H1 (cell line): ENCODE measurements at regions not wholly inside any gene's neighbourhood (a gene's known extent, or its start where the extent isn't known, plus 50 kb on each side); places are given as distances from the start of the nearest gene placed in this dataset.
A peak's percentile ranks its signal among the peaks of the same experiment; 100 is the strongest.

ENCODE experiments used
- CTCF ChIA-PET: fragments of 300-600 bp; sonication (Branson Sonifier 250); formaldehyde crosslinking; loops from one replicate; lab custom pipeline; 2021; ENCODE audit not compliant: partially characterized antibody; lab: Charles Lee
- POLR2A ChIA-PET: fragments of 300-600 bp; sonication (Branson Sonifier 250); formaldehyde crosslinking; loops from one replicate; lab custom pipeline; 2021; ENCODE audit warnings: inconsistent platforms; ENCODE audit not compliant: partially characterized antibody; lab: Charles Lee
- DNase-seq, 2 experiments: peaks; one replicate each; pipeline versions ENCODE4 v3.0.0 to v3.0.0-alpha.2; 2010 to 2022; ENCODE audit warnings: low spot score in 2 of 2, low read depth in 1 of 2, mixed read lengths in 1 of 2
- FAIRE-seq: peaks from 2 replicates; lab custom pipeline; 2011; peaks lifted over from hg19 to GRCh38; lab: Jason Lieb, UNC
- H2AFZ ChIP-seq: 2 replicates; pipeline ENCODE4 v1.8.1; 2012; ENCODE audit warnings: low read length, inconsistent platforms
- H2AK5ac ChIP-seq: 2 replicates; pipeline ENCODE4 v1.6.1; 2013; ENCODE audit warnings: low read depth, low read length
- H2BK120ac ChIP-seq: replicated peaks from 2 replicates; pipeline ENCODE3; 2013; ENCODE audit warnings: low read depth, low read length, inconsistent platforms
- H2BK12ac ChIP-seq: 2 replicates; pipeline ENCODE4 v1.6.1; 2013; ENCODE audit warnings: low read depth, low read length
- H2BK15ac ChIP-seq: 2 replicates; pipeline ENCODE4 v1.6.1; 2013; ENCODE audit warnings: low read length
- H2BK20ac ChIP-seq: 2 replicates; pipeline ENCODE4 v1.6.1; 2013; ENCODE audit warnings: low read length
- H2BK5ac ChIP-seq: 2 replicates; pipeline ENCODE4 v1.6.1; 2013; ENCODE audit warnings: low read depth, low read length
- H3K14ac ChIP-seq: 2 replicates; pipeline ENCODE4 v1.6.1; 2013; ENCODE audit warnings: inconsistent platforms; ENCODE audit not compliant: insufficient read length
- H3K18ac ChIP-seq: 2 replicates; pipeline ENCODE4 v1.6.1; 2013; ENCODE audit warnings: low read length; ENCODE audit errors: extremely low read depth
- H3K23ac ChIP-seq: 2 replicates; pipeline ENCODE4 v1.6.1; 2013; ENCODE audit warnings: inconsistent platforms; ENCODE audit not compliant: insufficient read length
- H3K23me2 ChIP-seq: 2 replicates; pipeline ENCODE4 v1.6.1; 2013; ENCODE audit warnings: low read depth, low read length
- H3K27ac ChIP-seq: 2 replicates; pipeline ENCODE4 v1.6.1; 2011; ENCODE audit warnings: low read depth, low read length, inconsistent platforms
- H3K27me3 ChIP-seq, 4 experiments: replicated peaks in 1 of 4; 1 replicate in 1 of 4; 2 replicates in 3 of 4; pipeline versions ENCODE4 v1.6.1 to v1.8.1; 2011 to 2013; ENCODE audit warnings: low read length in 3 of 4, mild to moderate bottlenecking in 3 of 4, inconsistent platforms in 2 of 4, mixed read lengths in 2 of 4, moderate library complexity in 1 of 4; ENCODE audit not compliant: control insufficient read depth in 3 of 4, insufficient read depth in 3 of 4; ENCODE audit errors: extremely low read depth in 1 of 4
- H3K36me3 ChIP-seq, 4 experiments: 2 replicates each; pipeline versions ENCODE4 v1.6.1 to v1.8.1; 2011 to 2013; ENCODE audit warnings: mild to moderate bottlenecking in 4 of 4, low read length in 3 of 4, moderate library complexity in 2 of 4, control low read depth in 1 of 4, inconsistent platforms in 1 of 4; ENCODE audit not compliant: insufficient read depth in 4 of 4, control insufficient read depth in 2 of 4
- H3K4ac ChIP-seq: replicated peaks from 2 replicates; pipeline ENCODE3; 2013; ENCODE audit warnings: low read length, low read depth, mixed read lengths, inconsistent platforms; ENCODE audit not compliant: insufficient read length
- H3K4me1 ChIP-seq, 4 experiments: replicated peaks in 1 of 4; 1 replicate in 1 of 4; 2 replicates in 3 of 4; pipeline versions ENCODE4 v1.6.1 to v1.8.1; 2011 to 2013; ENCODE audit warnings: low read length in 3 of 4, inconsistent platforms in 2 of 4, mixed read lengths in 1 of 4; ENCODE audit not compliant: insufficient read depth in 4 of 4, control insufficient read depth in 3 of 4
- H3K4me2 ChIP-seq, 2 experiments: 2 replicates each; pipeline versions ENCODE4 v1.6.1 to v1.8.1; 2011 to 2013; ENCODE audit warnings: low read depth in 2 of 2, low read length in 2 of 2, control low read depth in 1 of 2, inconsistent platforms in 1 of 2, mild to moderate bottlenecking in 1 of 2; ENCODE audit not compliant: insufficient read depth in 1 of 2
- H3K4me3 ChIP-seq, 4 experiments: fragments of 200-600, 300-600 bp in 1 of 4; sonication (generic), shearing (Covaris generic), sonication (Bioruptor Twin) in 1 of 4; 2 replicates each; pipeline versions ENCODE4 v1.5.1 to v1.8.1; 2011 to 2016; ENCODE audit warnings: low read length in 4 of 4, low read depth in 3 of 4, control low read depth in 2 of 4, inconsistent platforms in 2 of 4, mild to moderate bottlenecking in 2 of 4, mixed read lengths in 1 of 4, moderate library complexity in 1 of 4; ENCODE audit not compliant: insufficient read depth in 2 of 4; ENCODE audit errors: extremely low read depth in 1 of 4
- H3K56ac ChIP-seq: replicated peaks from 2 replicates; pipeline ENCODE3; 2013; ENCODE audit warnings: low read depth, mild to moderate bottlenecking, mixed read lengths, low read length, inconsistent platforms; ENCODE audit not compliant: insufficient read length
- H3K79me1 ChIP-seq: 2 replicates; pipeline ENCODE4 v1.6.1; 2013; ENCODE audit warnings: low read depth, low read length, control low read depth
- H3K79me2 ChIP-seq, 2 experiments: 2 replicates each; pipeline versions ENCODE4 v1.6.1 to v1.8.1; 2012 to 2013; ENCODE audit warnings: low read length in 2 of 2, mild to moderate bottlenecking in 2 of 2, inconsistent platforms in 1 of 2; ENCODE audit not compliant: insufficient read depth in 2 of 2, control insufficient read depth in 1 of 2
- H3K9ac ChIP-seq, 4 experiments: replicated peaks in 1 of 4; 1 replicate in 1 of 4; 2 replicates in 3 of 4; pipeline versions ENCODE4 v1.6.1 to v1.8.1; 2011 to 2013; ENCODE audit warnings: low read depth in 3 of 4, low read length in 3 of 4, control low read depth in 2 of 4, mild to moderate bottlenecking in 2 of 4, moderate library complexity in 2 of 4, inconsistent platforms in 1 of 4; ENCODE audit errors: extremely low read depth in 1 of 4
- H3K9me3 ChIP-seq, 2 experiments: 2 replicates each; pipeline versions ENCODE4 v1.6.1 to v1.8.1; 2012 to 2013; ENCODE audit warnings: mild to moderate bottlenecking in 2 of 2, moderate library complexity in 2 of 2, control low read depth in 1 of 2, inconsistent platforms in 1 of 2, low read depth in 1 of 2, low read length in 1 of 2, mixed read lengths in 1 of 2; ENCODE audit not compliant: insufficient read depth in 2 of 2
- H4K20me1 ChIP-seq, 2 experiments: replicated peaks in 1 of 2; 2 replicates each; pipeline versions ENCODE3 to v1.8.1; 2011 to 2013; ENCODE audit warnings: inconsistent platforms in 2 of 2, low read length in 2 of 2, mild to moderate bottlenecking in 1 of 2; ENCODE audit not compliant: insufficient read depth in 2 of 2, control insufficient read depth in 1 of 2
- H4K5ac ChIP-seq: 2 replicates; pipeline ENCODE4 v1.6.1; 2013; ENCODE audit warnings: low read length, low read depth, mixed read lengths, inconsistent platforms; ENCODE audit not compliant: insufficient read length
- H4K8ac ChIP-seq: 2 replicates; pipeline ENCODE4 v1.8.0; 2013; ENCODE audit warnings: mild to moderate bottlenecking, moderate library complexity, low read length, inconsistent platforms; ENCODE audit not compliant: insufficient read depth; ENCODE audit errors: extremely low read depth
- H4K91ac ChIP-seq: replicated peaks from 2 replicates; pipeline ENCODE3; 2013; ENCODE audit warnings: low read length, mixed read lengths, inconsistent platforms; ENCODE audit not compliant: insufficient read length
- BRCA1 ChIP-seq: IDR thresholded peaks from 2 replicates; pipeline ENCODE4 v1.6.1; 2012; ENCODE audit warnings: low read depth, low read length, improper control_type of control experiment
- EP300 ChIP-seq, 2 experiments: IDR thresholded peaks; 1 replicate in 1 of 2; 2 replicates in 1 of 2; pipeline ENCODE4 v1.6.1; 2011 to 2012; ENCODE audit warnings: low read depth in 2 of 2, low read length in 2 of 2, mild to moderate bottlenecking in 2 of 2, borderline replicate concordance in 1 of 2, inconsistent platforms in 1 of 2, moderate library complexity in 1 of 2
- GABPA ChIP-seq: IDR thresholded peaks from 2 replicates; pipeline ENCODE4 v1.6.1; 2011; ENCODE audit warnings: mild to moderate bottlenecking, low read length, moderate library complexity, borderline replicate concordance; ENCODE audit not compliant: insufficient read depth
- KDM4A ChIP-seq: IDR thresholded peaks from one replicate; pipeline ENCODE4 v1.7.1; 2012; ENCODE audit warnings: low read depth, mild to moderate bottlenecking, moderate library complexity, low read length, inconsistent platforms; ENCODE audit not compliant: severe bottlenecking
- MAFK ChIP-seq: IDR thresholded peaks from 2 replicates; pipeline ENCODE4 v1.6.1; 2012; ENCODE audit warnings: low read depth, mild to moderate bottlenecking, improper control_type of control experiment, low read length
- SRF ChIP-seq: IDR thresholded peaks from 2 replicates; pipeline ENCODE4 v1.6.1; 2011; ENCODE audit warnings: mild to moderate bottlenecking, low read depth, low read length, moderate library complexity
- TEAD4 ChIP-seq: IDR thresholded peaks from 2 replicates; pipeline ENCODE4 v1.6.1; 2012; ENCODE audit warnings: low read depth, low read length, inconsistent platforms, mixed read lengths
- USF2 ChIP-seq: IDR thresholded peaks from 2 replicates; pipeline ENCODE4 v1.6.1; 2011; ENCODE audit warnings: low read length, improper control_type of control experiment
- YY1 ChIP-seq: IDR thresholded peaks from 2 replicates; pipeline ENCODE4 v1.6.1; 2011; ENCODE audit warnings: low read depth, mild to moderate bottlenecking, low read length
- ZNF274 ChIP-seq: IDR thresholded peaks from 2 replicates; pipeline ENCODE4 v1.7.0; 2012; ENCODE audit warnings: low read length, borderline replicate concordance; ENCODE audit errors: extremely low read depth
- WGBS, 2 experiments: shearing (Covaris generic) in 1 of 2; methylation state at CpG; one replicate each; pipeline versions ENCODE4 v1.1.6 to v1.1.7; 2013 to 2015; ENCODE audit warnings: low lambda C conversion rate in 2 of 2, mixed read lengths in 2 of 2, inconsistent platforms in 1 of 2, low coverage in 1 of 2, missing lambda C conversion rate in 1 of 2; ENCODE audit not compliant: insufficient replicate concordance in 2 of 2, insufficient coverage in 1 of 2, insufficient read length in 1 of 2; ENCODE audit errors: extremely low coverage in 1 of 2, missing lambda C conversion rate in 1 of 2; 5-methylcytosine and 5-hydroxymethylcytosine counted together

- H2BK20ac ChIP-seq = 0 out of 2 replicates have a peak overlapping the region, but pooled peaks have one; percentile 62
- H4K5ac ChIP-seq = no peak overlapping the region
- no peak overlapping the region for H3K23ac ChIP-seq
- peaks cover 5 to 97% of the 10 kb centered on the region in 2 experiments for H3K79me2 ChIP-seq
- H3K23me2 ChIP-seq = peaks cover 4% of the 10 kb centered on the region; the same call in 1 of the 2 replicates
- H3K27ac ChIP-seq = no peak overlapping the region
- H3K14ac ChIP-seq = no peak overlapping the region
- no peak overlapping the region for H3K4me3 ChIP-seq
- no peak overlapping the region for H3K4ac ChIP-seq
- H3K4me1 ChIP-seq = peaks cover 7 to 80% (median 57%) of the 10 kb centered on the region in 4 experiments
- ChIA-PET POLR2A (interaction anchor here (0.6 to 1.7 kb wide), 2 partner anchors 18 to 360 kb away, joined by 3 to 4 read pairs; no protein-coding TSS in a partner anchor), CTCF (interaction anchor here (0.7 to 1.6 kb wide), 8 partner anchors 8 to 247 kb away, joined by 3 to 6 read pairs (median 4); no protein-coding TSS in a partner anchor)
- H3K9me3 ChIP-seq = no peaks in the 10 kb centered on the region
- H3K36me3 ChIP-seq = no peaks in the 10 kb centered on the region
- DNase-seq (peak in 1 of 2 experiments; percentile 33), FAIRE-seq (no peak)
- peak overlapping the region; percentile 93; the same call in 1 of the 2 replicates for H2BK12ac ChIP-seq
- no peak overlapping the region for H4K91ac ChIP-seq
- no peaks in the 10 kb centered on the region for H3K27me3 ChIP-seq
- no peak overlapping the region for H2AFZ ChIP-seq
- H3K4me2 ChIP-seq = peak overlapping the region; percentile 24 to 39; a peak in 3 of 4 replicates
- H3K18ac ChIP-seq = peak overlapping the region; percentile 52
- H2BK120ac ChIP-seq = no peak overlapping the region
- no peak overlapping the region for H4K8ac ChIP-seq
- peak overlapping the region; percentile 32 for H2AK5ac ChIP-seq
- H2BK15ac ChIP-seq = peak overlapping the region; percentile 48; the same call in 1 of the 2 replicates
- no peak overlapping the region for H3K56ac ChIP-seq
- 60% methylated on average over 14 of the region's 14 CpGs; no CpG with 5 or more reads in 1 of the 2 experiments for WGBS, 2 experiments
- H3K9ac ChIP-seq = no peak overlapping the region
- peaks cover 47% of the 10 kb centered on the region for H3K79me1 ChIP-seq
- peaks cover 26 to 41% of the 10 kb centered on the region in 2 experiments for H4K20me1 ChIP-seq
- H2BK5ac ChIP-seq = peak overlapping the region; percentile 56; the same call in 1 of the 2 replicates
- TF ChIP-seq USF2 (no peak), KDM4A (no peak), TEAD4 (peak; percentile 51; the same call in 1 of the 2 replicates), MAFK (peak; percentile 89; the same call in 1 of the 2 replicates), GABPA (0 out of 2 replicates have a peak, but pooled peaks have one; percentile 13), SRF (no peak), BRCA1 (no peak), ZNF274 (no peak), YY1 (no peak), EP300 (IDR thresholded peaks at IDR 0.05; ENCODE audit: borderline replicate concordance in 1 of 2, low read depth in 2 of 2, low read length in 2 of 2) (0 out of 3 replicates have a peak, but pooled peaks of 1 of the 2 experiments have one; percentile 35)
Measured at GRCh38 chr12:124504273-124505000, 63.0 kb downstream of the NCOR2 start.
